Gastroesophageal sphincter (tissue), 4 donors: ENCODE measurements at regions not wholly inside any gene's neighbourhood (a gene's known extent, or its start where the extent isn't known, plus 50 kb on each side); places are given as distances from the start of the nearest gene placed in this dataset.

ENCODE experiments used
- ATAC-seq: fragments of 150-250 bp; one replicate; pipeline ENCODE4 v1.9.1; 2016; ENCODE audit warnings: mild to moderate bottlenecking, moderate library complexity
- H3K27ac ChIP-seq, 4 donors: fragments of 200-600 bp; sonication (generic) in 3 of 4; 1 replicate in 3 of 4; 2 replicates in 1 of 4; pipeline ENCODE4 v1.5.1; 2016 to 2019
- H3K27me3 ChIP-seq: fragments of 200-600 bp; sonication (generic); one replicate; pipeline ENCODE4 v1.5.1; 2019
- H3K36me3 ChIP-seq, 2 donors: fragments of 200-600 bp; sonication (generic); one replicate each; pipeline ENCODE4 v1.5.1; 2019; ENCODE audit warnings: control low read depth in 1 of 2
- H3K4me1 ChIP-seq, 3 donors: fragments of 200-600 bp; sonication (generic); 1 replicate in 2 of 3; 2 replicates in 1 of 3; pipeline ENCODE4 v1.5.1; 2016 to 2019; ENCODE audit warnings: control low read depth in 2 of 3
- H3K4me3 ChIP-seq, 2 donors: fragments of 200-600 bp; sonication (generic); one replicate each; pipeline ENCODE4 v1.5.1; 2019; ENCODE audit warnings: mild to moderate bottlenecking in 1 of 2, moderate library complexity in 1 of 2
- H3K9me3 ChIP-seq, 3 donors: fragments of 200-600 bp; sonication (generic); one replicate each; pipeline ENCODE4 v1.5.1; 2017 to 2019; ENCODE audit warnings: control low read depth in 2 of 3
- CTCF ChIP-seq, 4 experiments: fragments of 200-600 bp in 2 of 4; fragments of 450-650 bp in 2 of 4; sonication (generic) in 1 of 4; IDR thresholded peaks; one replicate each; pipeline ENCODE4 v1.5.1; 2017 to 2019; ENCODE audit warnings: antibody characterized with exemption in 4 of 4, mild to moderate bottlenecking in 2 of 4, moderate library complexity in 2 of 4
- EP300 ChIP-seq: sonication (generic); formaldehyde crosslinking; IDR thresholded peaks from one replicate; pipeline ENCODE4 v1.6.1; 2017; ENCODE audit warnings: antibody characterized with exemption, mild to moderate bottlenecking
- POLR2A ChIP-seq, 2 donors: fragments of 450-650 bp; IDR thresholded peaks; one replicate each; pipeline ENCODE4 v1.6.1; 2017; ENCODE audit warnings: antibody characterized with exemption in 2 of 2, mild to moderate bottlenecking in 2 of 2, moderate library complexity in 1 of 2
- POLR2AphosphoS5 ChIP-seq: sonication (generic); formaldehyde crosslinking; IDR thresholded peaks from one replicate; pipeline ENCODE4 v1.6.1; 2017; ENCODE audit warnings: antibody characterized with exemption
- WGBS, 2 donors: methylation state at CpG; one replicate each; pipeline ENCODE4 v1.1.5; 2018; ENCODE audit warnings: low coverage in 1 of 2; 5-methylcytosine and 5-hydroxymethylcytosine counted together

GRCh38 chr10:21169271-21169670, 272.2 kb upstream of the NEBL start:
- Histone ChIP-seq H3K9me3 (no peaks in the 10 kb centered on the region), H3K4me1 (peaks cover 0 to 17% (median 12%) of the 10 kb centered on the region in 3 donors)

GRCh38 chr10:21167288-21168010, 270.3 kb upstream of the NEBL start:
- WGBS, 2 donors: 83 to 93% methylated on average over 8 of the region's 8 CpGs
- Histone ChIP-seq H3K27me3 (peaks cover 12% of the 10 kb centered on the region), H3K36me3 (no peaks in the 10 kb centered on the region), H3K9me3 (no peaks in the 10 kb centered on the region), H3K4me3 (no peak overlapping the region), H3K27ac (no peak overlapping the region), H3K4me1 (no peaks in the 10 kb centered on the region)
- no peak for ATAC-seq
- TF ChIP-seq CTCF (IDR thresholded peaks at IDR 0.05) (no peak), EP300 (no peak), POLR2AphosphoS5 (no peak), POLR2A (IDR thresholded peaks at IDR 0.05) (no peak)

More at GRCh38 chr10:21169271-21169670, 272.2 kb upstream of the NEBL start:
- H3K27me3 ChIP-seq: peaks cover 30% of the 10 kb centered on the region
- ATAC-seq: no peak
- WGBS, 2 donors: 50 to 78% methylated on average over 2 to 4 of the region's 4 CpGs
- H3K27ac ChIP-seq: no peak overlapping the region
- no peaks in the 10 kb centered on the region for H3K36me3 ChIP-seq
- no peak overlapping the region for H3K4me3 ChIP-seq
- TF ChIP-seq CTCF (IDR thresholded peaks at IDR 0.05) (no peak), EP300 (no peak), POLR2A (IDR thresholded peaks at IDR 0.05) (no peak), POLR2AphosphoS5 (no peak)

- H3K27ac ChIP-seq: no peak overlapping the region
- WGBS, 2 donors: 71 to 76% methylated on average over 13 to 16 of the region's 16 CpGs
- H3K36me3 ChIP-seq: no peaks in the 10 kb centered on the region
- H3K27me3 ChIP-seq: peaks cover 5% of the 10 kb centered on the region
- no peaks in the 10 kb centered on the region for H3K9me3 ChIP-seq
- no peak for TF ChIP-seq CTCF (IDR thresholded peaks at IDR 0.05)
- TF ChIP-seq POLR2AphosphoS5: no peak
- TF ChIP-seq POLR2A (IDR thresholded peaks at IDR 0.05): no peak
- TF ChIP-seq EP300: no peak
- H3K4me3 ChIP-seq: no peak overlapping the region
- ATAC-seq: no peak
- no peaks in the 10 kb centered on the region for H3K4me1 ChIP-seq
These were observed 269.6 kb upstream of the NEBL start for GRCh38 chr10:21166557-21167287.

GRCh38 chr10:21165489-21165888, 268.4 kb upstream of the NEBL start:
- H3K36me3 ChIP-seq: no peaks in the 10 kb centered on the region
- no peak for ATAC-seq
- H3K27ac ChIP-seq: no peak overlapping the region
- TF ChIP-seq CTCF (IDR thresholded peaks at IDR 0.05): no peak
- no peak for TF ChIP-seq POLR2A (IDR thresholded peaks at IDR 0.05)
- no peak for TF ChIP-seq EP300
- no peak for TF ChIP-seq POLR2AphosphoS5
- no peaks in the 10 kb centered on the region for H3K4me1 ChIP-seq
- 71 to 88% methylated on average over 2 to 5 of the region's 7 CpGs for WGBS, 2 donors
- H3K4me3 ChIP-seq: no peak overlapping the region
- no peaks in the 10 kb centered on the region for H3K27me3 ChIP-seq
- H3K9me3 ChIP-seq: no peaks in the 10 kb centered on the region

- TF ChIP-seq EP300 (no peak), CTCF (IDR thresholded peaks at IDR 0.05) (no peak), POLR2AphosphoS5 (no peak), POLR2A (IDR thresholded peaks at IDR 0.05) (no peak)
- Histone ChIP-seq H3K27ac (no peak overlapping the region), H3K36me3 (no peaks in the 10 kb centered on the region), H3K4me1 (no peaks in the 10 kb centered on the region), H3K27me3 (peaks cover 6% of the 10 kb centered on the region), H3K4me3 (no peak overlapping the region), H3K9me3 (no peaks in the 10 kb centered on the region)
- 45 to 87% methylated on average over 3 of the region's 3 CpGs for WGBS, 2 donors
- ATAC-seq: no peak
These were observed 267.6 kb upstream of the NEBL start for GRCh38 chr10:21164687-21165086.
